Stimulated activated CD8-positive, alpha-beta memory T cell treated with anti-CD3 and anti-CD28 coated beads, Interleukin-7, amount 100 ng/mL, for 1 hour (primary cell): ENCODE measurements at regions not wholly inside any gene's neighbourhood (a gene's known extent, or its start where the extent isn't known, plus 50 kb on each side); places are given as distances from the start of the nearest gene placed in this dataset.
"Not testable (repeated sequence)": the region's sequence is repeated elsewhere in the genome, so short reads cannot be mapped to it uniquely, and the experiment has no call there.

Experiments used
- DNase-seq, 2 donors: peaks; one replicate each; pipeline ENCODE4 v3.0.0-alpha.2; 2020; ENCODE audit warnings: low read depth in 2 of 2

GRCh38 chr5:124551939-124552279 lies 194.5 kb downstream of the ZNF608 start:
- DNase-seq, result no peak

- no peak for DNase-seq
Observed at GRCh38 chr5:124550731-124551130, 195.7 kb downstream of the ZNF608 start.

GRCh38 chr5:124549891-124550436 lies 196.5 kb downstream of the ZNF608 start:
- no peak for DNase-seq

GRCh38 chr5:124546643-124547042 lies 199.8 kb downstream of the ZNF608 start:
- DNase-seq, result no peak

- DNase-seq, result no peak
Observed at GRCh38 chr5:124544366-124545055, 201.9 kb downstream of the ZNF608 start.

- no peak for DNase-seq
Observed at GRCh38 chr5:124538931-124539330, 207.5 kb downstream of the ZNF608 start.

GRCh38 chr5:124538191-124538590 lies 208.2 kb downstream of the ZNF608 start:
- DNase-seq, result no peak

- no peak for DNase-seq
Observed at GRCh38 chr5:124537522-124537921, 208.9 kb downstream of the ZNF608 start.

- no peak for DNase-seq
Observed at GRCh38 chr5:124537107-124537506, 209.3 kb downstream of the ZNF608 start.

- DNase-seq, result no peak
Observed at GRCh38 chr5:124536333-124536732, 210.1 kb downstream of the ZNF608 start.

GRCh38 chr5:124530916-124531315 lies 215.5 kb downstream of the ZNF608 start:
- DNase-seq, result no peak

- no peak for DNase-seq
Observed at GRCh38 chr5:124528838-124529237, 217.6 kb downstream of the ZNF608 start.

- no peak for DNase-seq
Observed at GRCh38 chr5:124527220-124527991, 219.0 kb downstream of the ZNF608 start.

GRCh38 chr5:124526079-124526478 lies 220.4 kb downstream of the ZNF608 start:
- DNase-seq, result not testable (repeated sequence)

- DNase-seq, result no peak
Observed at GRCh38 chr5:124524552-124525232, 221.7 kb downstream of the ZNF608 start.

- no peak for DNase-seq
Observed at GRCh38 chr5:124523897-124524296, 222.5 kb downstream of the ZNF608 start.

GRCh38 chr5:124522992-124523391 lies 223.4 kb downstream of the ZNF608 start:
- DNase-seq, result no peak

- no peak for DNase-seq
Observed at GRCh38 chr5:124521461-124522230, 224.8 kb downstream of the ZNF608 start.

GRCh38 chr5:124519396-124519795 lies 227.0 kb downstream of the ZNF608 start:
- DNase-seq, result no peak

- DNase-seq, result no peak
Observed at GRCh38 chr5:124516567-124516966, 229.9 kb downstream of the ZNF608 start.

GRCh38 chr5:124515497-124516245 lies 230.8 kb downstream of the ZNF608 start:
- DNase-seq, result no peak
